NCI-H1694 treated with DMSO at 0.1 percent for 48 hours (cell line): ENCODE measurements at regions not wholly inside any gene's neighbourhood (a gene's known extent, or its start where the extent isn't known, plus 50 kb on each side); places are given as distances from the start of the nearest gene placed in this dataset.

ENCODE experiments used
- DNase-seq: peaks from one replicate; lab custom pipeline; 2025; lab: John Stamatoyannopoulos, UW

- DNase-seq, result no peak
These were observed 1369.1 kb downstream of the EPHA7 start for GRCh38 chr6:92050216-92050615.

GRCh38 chr6:92047860-92048259, 1371.5 kb downstream of the EPHA7 start:
- DNase-seq, result no peak

- no peak for DNase-seq
These were observed 1372.1 kb downstream of the EPHA7 start for GRCh38 chr6:92047152-92047850.

GRCh38 chr6:92044312-92044711, 1375.0 kb downstream of the EPHA7 start:
- no peak for DNase-seq

GRCh38 chr6:92043777-92044176, 1375.6 kb downstream of the EPHA7 start:
- no peak for DNase-seq

GRCh38 chr6:92026878-92027277, 1392.5 kb downstream of the EPHA7 start:
- no peak for DNase-seq

- no peak for DNase-seq
These were observed 1394.5 kb downstream of the EPHA7 start for GRCh38 chr6:92024881-92025280.

- DNase-seq, result no peak
These were observed 1395.2 kb downstream of the EPHA7 start for GRCh38 chr6:92024110-92024509.

GRCh38 chr6:92023410-92023966, 1395.9 kb downstream of the EPHA7 start:
- DNase-seq, result no peak

GRCh38 chr6:92011681-92012245, 1407.6 kb downstream of the EPHA7 start:
- no peak for DNase-seq

- no peak for DNase-seq
These were observed 1410.4 kb downstream of the EPHA7 start for GRCh38 chr6:92008757-92009502.

GRCh38 chr6:92000112-92000511, 1413.2 kb upstream of the MAP3K7 start:
- DNase-seq, result no peak

- DNase-seq, result no peak
These were observed 1407.9 kb upstream of the MAP3K7 start for GRCh38 chr6:91994787-91995186.

GRCh38 chr6:91982559-91982958, 1395.7 kb upstream of the MAP3K7 start:
- DNase-seq, result no peak

GRCh38 chr6:91976797-91977196, 1389.9 kb upstream of the MAP3K7 start:
- DNase-seq, result no peak

GRCh38 chr6:91970700-91971099, 1383.8 kb upstream of the MAP3K7 start:
- DNase-seq, result no peak

- no peak for DNase-seq
These were observed 1379.0 kb upstream of the MAP3K7 start for GRCh38 chr6:91965872-91966271.

GRCh38 chr6:91961671-91962070, 1374.8 kb upstream of the MAP3K7 start:
- DNase-seq, result no peak

- no peak for DNase-seq
These were observed 1374.4 kb upstream of the MAP3K7 start for GRCh38 chr6:91961236-91961635.

GRCh38 chr6:91941838-91942237, 1355.0 kb upstream of the MAP3K7 start:
- no peak for DNase-seq

- no peak for DNase-seq
These were observed 1353.9 kb upstream of the MAP3K7 start for GRCh38 chr6:91940801-91941200.

GRCh38 chr6:91926827-91927226, 1340.0 kb upstream of the MAP3K7 start:
- DNase-seq, result no peak

GRCh38 chr6:91926361-91926760, 1339.5 kb upstream of the MAP3K7 start:
- DNase-seq, result no peak
